ENCODE measurements at regions not wholly inside any gene's neighbourhood (a gene's known extent, or its start where the extent isn't known, plus 50 kb on each side); places are given as distances from the start of the nearest gene placed in this dataset.

- DNase-seq (ENCODE audit: low read depth) = no peak
Measured at GRCh38 chr1:229762891-229763290, 136.8 kb downstream of the URB2 start.

GRCh38 chr1:229768232-229768631, 142.2 kb downstream of the URB2 start:
- DNase-seq (ENCODE audit: low read depth) = no peak

GRCh38 chr1:229769006-229769405, 143.0 kb downstream of the URB2 start:
- no peak for DNase-seq (ENCODE audit: low read depth)

GRCh38 chr1:229769809-229770208, 143.8 kb downstream of the URB2 start:
- DNase-seq (ENCODE audit: low read depth) = no peak

- DNase-seq (ENCODE audit: low read depth) = no peak
Measured at GRCh38 chr1:229778794-229779193, 152.7 kb downstream of the URB2 start.

GRCh38 chr1:229781453-229781852, 155.4 kb downstream of the URB2 start:
- no peak for DNase-seq (ENCODE audit: low read depth)

- no peak for DNase-seq (ENCODE audit: low read depth)
Measured at GRCh38 chr1:229782469-229782868, 156.4 kb downstream of the URB2 start.

GRCh38 chr1:229784834-229785233, 158.8 kb downstream of the URB2 start:
- DNase-seq (ENCODE audit: low read depth) = no peak

GRCh38 chr1:229786974-229787610, 161.0 kb downstream of the URB2 start:
- DNase-seq (ENCODE audit: low read depth) = no peak

GRCh38 chr1:229788004-229788403, 162.0 kb downstream of the URB2 start:
- DNase-seq (ENCODE audit: low read depth) = no peak

- no peak for DNase-seq (ENCODE audit: low read depth)
Measured at GRCh38 chr1:229792012-229792975, 166.2 kb downstream of the URB2 start.

GRCh38 chr1:229793488-229793887, 167.4 kb downstream of the URB2 start:
- no peak for DNase-seq (ENCODE audit: low read depth)

- DNase-seq (ENCODE audit: low read depth) = no peak
Measured at GRCh38 chr1:229798558-229798957, 172.5 kb downstream of the URB2 start.

GRCh38 chr1:229803626-229804217, 177.7 kb downstream of the URB2 start:
- no peak for DNase-seq (ENCODE audit: low read depth)

GRCh38 chr1:229808272-229808671, 182.2 kb downstream of the URB2 start:
- no peak for DNase-seq (ENCODE audit: low read depth)

- no peak for DNase-seq (ENCODE audit: low read depth)
Measured at GRCh38 chr1:229810140-229810539, 184.1 kb downstream of the URB2 start.

- DNase-seq (ENCODE audit: low read depth) = no peak
Measured at GRCh38 chr1:229810961-229811360, 184.9 kb downstream of the URB2 start.

GRCh38 chr1:229812148-229812547, 186.1 kb downstream of the URB2 start:
- no peak for DNase-seq (ENCODE audit: low read depth)

GRCh38 chr1:229812693-229813092, 186.6 kb downstream of the URB2 start:
- no peak for DNase-seq (ENCODE audit: low read depth)

GRCh38 chr1:229815076-229815475, 189.0 kb downstream of the URB2 start:
- DNase-seq (ENCODE audit: low read depth) = no peak

GRCh38 chr1:229815961-229816360, 189.9 kb downstream of the URB2 start:
- DNase-seq (ENCODE audit: low read depth) = no peak

GRCh38 chr1:229817936-229818335, 191.9 kb downstream of the URB2 start:
- no peak for DNase-seq (ENCODE audit: low read depth)

GRCh38 chr1:229819091-229819490, 193.0 kb downstream of the URB2 start:
- no peak for DNase-seq (ENCODE audit: low read depth)
